CD4-positive, alpha-beta T cell (primary cell): ENCODE measurements at regions not wholly inside any gene's neighbourhood (a gene's known extent, or its start where the extent isn't known, plus 50 kb on each side); places are given as distances from the start of the nearest gene placed in this dataset.

Experiments used
- ATAC-seq: fragments of 200-7000 bp; cut with Tn5 transposase; one replicate; pipeline ENCODE4 v1.10.0; 2022; ENCODE audit warnings: mild to moderate bottlenecking; ENCODE audit not compliant: poor library complexity
- CTCF ChIA-PET: fragments of 350-600 bp; sonication (Branson Sonifier 250); formaldehyde crosslinking; loops from one replicate; lab custom pipeline; 2021; ENCODE audit warnings: antibody characterized with exemption, inconsistent platforms; lab: Charles Lee
- POLR2A ChIA-PET: fragments of 350-600 bp; sonication (Branson Sonifier 250); formaldehyde crosslinking; loops from one replicate; lab custom pipeline; 2021; ENCODE audit warnings: antibody characterized with exemption, inconsistent platforms; lab: Charles Lee
- DNase-seq, 14 experiments: peaks; one replicate each; pipeline ENCODE4 v3.0.0-alpha.2; 2013 to 2020; ENCODE audit warnings: mixed read lengths in 2 of 14
- H3K27ac ChIP-seq, 2 donors: one replicate each; pipeline versions ENCODE4 v1.5.1 to v1.7.0; 2013; ENCODE audit warnings: low read length in 2 of 2, low read depth in 1 of 2, mild to moderate bottlenecking in 1 of 2
- H3K27me3 ChIP-seq, 2 experiments: 1 replicate in 1 of 2; 2 replicates in 1 of 2; pipeline versions ENCODE4 v1.6.1 to v1.7.0; 2013; ENCODE audit warnings: low read length in 2 of 2, control low read depth in 1 of 2, mild to moderate bottlenecking in 1 of 2, moderate library complexity in 1 of 2; ENCODE audit not compliant: insufficient read depth in 2 of 2, control insufficient read depth in 1 of 2
- H3K36me3 ChIP-seq: one replicate; pipeline ENCODE4 v1.6.1; 2013; ENCODE audit warnings: low read length, control low read depth; ENCODE audit not compliant: insufficient read depth
- H3K4me1 ChIP-seq: one replicate; pipeline ENCODE4 v1.6.1; 2013; ENCODE audit warnings: low read length, control low read depth; ENCODE audit not compliant: insufficient read depth
- H3K4me3 ChIP-seq: one replicate; pipeline ENCODE4 v1.5.1; 2013; ENCODE audit warnings: mild to moderate bottlenecking, low read length, moderate library complexity
- H3K9me3 ChIP-seq, 2 experiments: 1 replicate in 1 of 2; 2 replicates in 1 of 2; pipeline versions ENCODE4 v1.6.1 to v1.7.0; 2013; ENCODE audit warnings: low read length in 2 of 2, mild to moderate bottlenecking in 2 of 2, control low read depth in 1 of 2, moderate library complexity in 1 of 2; ENCODE audit not compliant: control insufficient read depth in 1 of 2, insufficient read depth in 1 of 2
- H3K27ac Mint-ChIP-seq: one replicate; pipeline ENCODE4 v1.8.0; 2020; ENCODE audit warnings: mixed read lengths
- H3K27me3 Mint-ChIP-seq: one replicate; pipeline ENCODE4 v1.8.0; 2021; ENCODE audit warnings: mixed read lengths
- H3K36me3 Mint-ChIP-seq: one replicate; pipeline ENCODE4 v1.8.0; 2021; ENCODE audit warnings: low read depth, mixed read lengths
- H3K4me1 Mint-ChIP-seq: one replicate; pipeline ENCODE4 v1.8.0; 2021; ENCODE audit warnings: low read depth, mixed read lengths
- H3K4me3 Mint-ChIP-seq: one replicate; pipeline ENCODE4 v1.8.0; 2020; ENCODE audit warnings: mild to moderate bottlenecking, mixed read lengths
- H3K9me3 Mint-ChIP-seq: one replicate; pipeline ENCODE4 v1.8.0; 2020; ENCODE audit warnings: mixed read lengths
- intact Hi-C, 2 experiments: fragments of 100-400 bp; cut with DNase I in 1 of 2; cut with micrococcal nuclease in 1 of 2; formaldehyde crosslinking; loops; one replicate each; pipeline versions ENCODE4 v1.15.1 to v1.9.0; 2023 to 2025; cut with DNase I, micrococcal nuclease
- TF ChIP-seq, protein P1 (sequence below): fragments of 200-600 bp; IDR thresholded peaks from one replicate; pipeline ENCODE4 v1.8.0; 2022; ENCODE audit warnings: antibody characterized with exemption, mild to moderate bottlenecking

GRCh38 chr1:38168365-38168764, 121.8 kb upstream of the POU3F1 start:
- intact Hi-C loops, result no loop called here
- no peaks in the 10 kb centered on the region for H3K4me1 Mint-ChIP-seq
- no peak overlapping the region for H3K4me3 ChIP-seq
- H3K27ac ChIP-seq, result no peak overlapping the region
- no peak overlapping the region for H3K4me3 Mint-ChIP-seq
- ChIA-PET CTCF (no interaction called here), POLR2A (no interaction called here)
- H3K9me3 Mint-ChIP-seq, result no peaks in the 10 kb centered on the region
- H3K27me3 ChIP-seq, result peaks cover 4 to 10% of the 10 kb centered on the region in 2 experiments
- TF ChIP-seq, protein P1, sequence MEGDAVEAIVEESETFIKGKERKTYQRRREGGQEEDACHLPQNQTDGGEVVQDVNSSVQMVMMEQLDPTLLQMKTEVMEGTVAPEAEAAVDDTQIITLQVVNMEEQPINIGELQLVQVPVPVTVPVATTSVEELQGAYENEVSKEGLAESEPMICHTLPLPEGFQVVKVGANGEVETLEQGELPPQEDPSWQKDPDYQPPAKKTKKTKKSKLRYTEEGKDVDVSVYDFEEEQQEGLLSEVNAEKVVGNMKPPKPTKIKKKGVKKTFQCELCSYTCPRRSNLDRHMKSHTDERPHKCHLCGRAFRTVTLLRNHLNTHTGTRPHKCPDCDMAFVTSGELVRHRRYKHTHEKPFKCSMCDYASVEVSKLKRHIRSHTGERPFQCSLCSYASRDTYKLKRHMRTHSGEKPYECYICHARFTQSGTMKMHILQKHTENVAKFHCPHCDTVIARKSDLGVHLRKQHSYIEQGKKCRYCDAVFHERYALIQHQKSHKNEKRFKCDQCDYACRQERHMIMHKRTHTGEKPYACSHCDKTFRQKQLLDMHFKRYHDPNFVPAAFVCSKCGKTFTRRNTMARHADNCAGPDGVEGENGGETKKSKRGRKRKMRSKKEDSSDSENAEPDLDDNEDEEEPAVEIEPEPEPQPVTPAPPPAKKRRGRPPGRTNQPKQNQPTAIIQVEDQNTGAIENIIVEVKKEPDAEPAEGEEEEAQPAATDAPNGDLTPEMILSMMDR, result no peak
- DNase-seq, result no peak
- H3K36me3 ChIP-seq, result no peaks in the 10 kb centered on the region
- no peaks in the 10 kb centered on the region for H3K36me3 Mint-ChIP-seq
- H3K27ac Mint-ChIP-seq, result no peak overlapping the region
- peaks cover 27% of the 10 kb centered on the region for H3K27me3 Mint-ChIP-seq
- no peaks in the 10 kb centered on the region for H3K4me1 ChIP-seq
- no peaks in the 10 kb centered on the region for H3K9me3 ChIP-seq
- ATAC-seq, result no peak

DNA sequence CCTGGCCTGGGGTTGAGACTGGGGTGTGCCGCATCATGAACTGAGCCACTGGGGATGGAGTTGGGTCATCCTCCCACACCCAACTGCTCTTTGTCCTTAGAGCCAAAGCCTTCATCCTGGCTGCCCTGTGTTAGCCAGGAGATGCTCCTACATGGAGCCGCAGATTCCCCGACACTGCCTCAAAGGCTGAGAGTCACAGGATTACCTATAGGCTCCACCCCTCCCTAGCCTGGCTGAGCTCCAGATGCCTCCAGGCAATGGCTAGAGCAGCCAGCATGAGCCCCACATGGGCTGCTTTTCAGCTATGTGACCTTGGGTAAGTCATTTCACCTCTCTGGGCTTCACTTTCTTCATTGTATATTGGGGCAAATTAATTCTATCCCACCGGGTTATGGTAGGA, 119.9 kb upstream of the POU3F1 start:
- ATAC-seq (no peak), DNase-seq (no peak)
- POLR2A ChIA-PET, result no interaction called here
- Mint-ChIP-seq H3K27me3 (peaks cover 33% of the 10 kb centered on the region), H3K4me1 (no peaks in the 10 kb centered on the region), H3K9me3 (no peaks in the 10 kb centered on the region), H3K27ac (no peak overlapping the region), H3K4me3 (no peak overlapping the region), H3K36me3 (no peaks in the 10 kb centered on the region)
- no peaks in the 10 kb centered on the region for H3K4me1 ChIP-seq
- H3K27ac ChIP-seq, result no peak overlapping the region
- no peaks in the 10 kb centered on the region for H3K9me3 ChIP-seq
- no peaks in the 10 kb centered on the region for H3K36me3 ChIP-seq
- TF ChIP-seq, protein P1, result no peak
- CTCF ChIA-PET, result no interaction called here
- no peak overlapping the region for H3K4me3 ChIP-seq
- peaks cover 4 to 10% of the 10 kb centered on the region in 2 experiments for H3K27me3 ChIP-seq
- intact Hi-C loops, result no loop called here

DNA sequence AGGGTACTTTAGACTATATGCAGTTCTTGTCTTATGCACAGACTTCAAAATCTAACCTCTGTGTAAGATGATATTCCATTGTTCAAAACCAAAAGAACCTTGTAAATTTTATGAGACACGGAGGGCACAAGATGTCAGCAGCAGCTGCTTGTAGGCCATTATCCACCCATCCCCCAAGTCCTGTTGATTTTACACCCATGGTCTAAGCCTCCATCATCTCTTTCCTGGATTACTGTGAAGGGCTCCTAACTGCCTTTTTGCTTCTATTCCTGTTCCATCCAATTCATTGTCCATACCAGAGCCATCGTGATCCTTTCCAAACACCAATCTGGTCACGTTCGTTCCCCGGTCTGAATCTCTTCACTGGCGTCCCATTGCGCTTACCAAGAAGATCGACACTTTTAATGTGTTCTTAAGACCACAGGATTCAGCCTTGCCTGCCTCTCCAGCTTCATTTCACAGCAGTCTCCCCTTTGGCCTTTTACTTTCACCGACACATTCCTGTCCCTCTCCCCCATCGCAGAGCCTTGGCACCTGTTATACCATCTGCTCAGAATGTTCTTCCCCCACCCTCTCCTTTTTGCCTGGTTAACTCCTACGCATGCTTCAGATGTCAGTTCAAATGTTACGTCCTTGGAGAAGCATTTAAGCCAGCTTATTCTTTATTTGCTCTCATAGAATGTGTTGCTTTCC, 107.3 kb upstream of the POU3F1 start:
- POLR2A ChIA-PET, result no interaction called here
- H3K36me3 Mint-ChIP-seq, result no peaks in the 10 kb centered on the region
- peaks cover 56% of the 10 kb centered on the region for H3K27me3 Mint-ChIP-seq

More for the DNA sequence above, 107.3 kb upstream of the POU3F1 start:
- no peak for ATAC-seq
- H3K9me3 ChIP-seq, result no peaks in the 10 kb centered on the region
- no peak overlapping the region for H3K4me3 Mint-ChIP-seq
- no peaks in the 10 kb centered on the region for H3K4me1 Mint-ChIP-seq
- DNase-seq, result no peak
- no peak overlapping the region for H3K4me3 ChIP-seq
- H3K9me3 Mint-ChIP-seq, result no peaks in the 10 kb centered on the region
- peaks cover 0 to 7% of the 10 kb centered on the region in 2 experiments for H3K27me3 ChIP-seq
- TF ChIP-seq, protein P1, result no peak
- H3K36me3 ChIP-seq, result no peaks in the 10 kb centered on the region
- CTCF ChIA-PET, result no interaction called here
- no peak overlapping the region for H3K27ac ChIP-seq
- no peaks in the 10 kb centered on the region for H3K4me1 ChIP-seq
- intact Hi-C loops, result no loop called here
- no peak overlapping the region for H3K27ac Mint-ChIP-seq
